ENCODE measurements at regions not wholly inside any gene's neighbourhood (a gene's known extent, or its start where the extent isn't known, plus 50 kb on each side); places are given as distances from the start of the nearest gene placed in this dataset.

- no peak for TF ChIP-seq CTCF (IDR thresholded peaks at IDR 0.05; ENCODE audit: insufficient read depth, low read length, poor library complexity, severe bottlenecking)
- DNase-seq (ENCODE audit: low read depth) = no peak
- Histone ChIP-seq H3K27me3 (ENCODE audit: control insufficient read depth, insufficient read depth, low read length) (no peaks in the 10 kb centered on the region), H3K36me3 (ENCODE audit: control insufficient read depth, insufficient read depth, low read length) (no peaks in the 10 kb centered on the region), H3K4me3 (ENCODE audit: low read depth, low read length) (no peak overlapping the region)
Measured at GRCh38 chr6:14431385-14432330, 314.1 kb downstream of the CD83 start.

- no peak overlapping the region for H3K4me3 ChIP-seq (ENCODE audit: low read depth, low read length)
- TF ChIP-seq CTCF (IDR thresholded peaks at IDR 0.05; ENCODE audit: insufficient read depth, low read length, poor library complexity, severe bottlenecking) = no peak
- H3K36me3 ChIP-seq (ENCODE audit: control insufficient read depth, insufficient read depth, low read length) = no peaks in the 10 kb centered on the region
- no peak for DNase-seq (ENCODE audit: low read depth)
- no peaks in the 10 kb centered on the region for H3K27me3 ChIP-seq (ENCODE audit: control insufficient read depth, insufficient read depth, low read length)
Measured at GRCh38 chr6:14434916-14435690, 317.5 kb downstream of the CD83 start.

- no peak for TF ChIP-seq CTCF (IDR thresholded peaks at IDR 0.05; ENCODE audit: insufficient read depth, low read length, poor library complexity, severe bottlenecking)
- DNase-seq (ENCODE audit: low read depth) = no peak
- H3K4me3 ChIP-seq (ENCODE audit: low read depth, low read length) = no peak overlapping the region
- no peaks in the 10 kb centered on the region for H3K36me3 ChIP-seq (ENCODE audit: control insufficient read depth, insufficient read depth, low read length)
- no peaks in the 10 kb centered on the region for H3K27me3 ChIP-seq (ENCODE audit: control insufficient read depth, insufficient read depth, low read length)
Measured at GRCh38 chr6:14436592-14437132, 319.1 kb downstream of the CD83 start.

GRCh38 chr6:14439419-14439818, 321.8 kb downstream of the CD83 start:
- TF ChIP-seq CTCF (IDR thresholded peaks at IDR 0.05; ENCODE audit: insufficient read depth, low read length, poor library complexity, severe bottlenecking) = no peak
- H3K4me3 ChIP-seq (ENCODE audit: low read depth, low read length) = no peak overlapping the region
- no peaks in the 10 kb centered on the region for H3K27me3 ChIP-seq (ENCODE audit: control insufficient read depth, insufficient read depth, low read length)
- DNase-seq (ENCODE audit: low read depth) = no peak
- H3K36me3 ChIP-seq (ENCODE audit: control insufficient read depth, insufficient read depth, low read length) = no peaks in the 10 kb centered on the region

- no peak for TF ChIP-seq CTCF (IDR thresholded peaks at IDR 0.05; ENCODE audit: insufficient read depth, low read length, poor library complexity, severe bottlenecking)
- H3K36me3 ChIP-seq (ENCODE audit: control insufficient read depth, insufficient read depth, low read length) = no peaks in the 10 kb centered on the region
- H3K27me3 ChIP-seq (ENCODE audit: control insufficient read depth, insufficient read depth, low read length) = no peaks in the 10 kb centered on the region
- DNase-seq (ENCODE audit: low read depth) = no peak
- no peak overlapping the region for H3K4me3 ChIP-seq (ENCODE audit: low read depth, low read length)
Measured at GRCh38 chr6:14440215-14440910, 322.8 kb downstream of the CD83 start.
